Neuronal stem cell (in vitro differentiated cells): ENCODE measurements at regions not wholly inside any gene's neighbourhood (a gene's known extent, or its start where the extent isn't known, plus 50 kb on each side); places are given as distances from the start of the nearest gene placed in this dataset.
A peak's percentile ranks its signal among the peaks of the same experiment; 100 is the strongest.

Source experiments
- DNase-seq: peaks from one replicate; pipeline ENCODE4 v3.0.0-alpha.2; 2013; ENCODE audit warnings: low spot score
- H2AFZ ChIP-seq: one replicate; pipeline ENCODE4 v1.6.1; 2013; ENCODE audit warnings: mild to moderate bottlenecking, low read length, inconsistent platforms
- H2AK5ac ChIP-seq: 2 replicates; pipeline ENCODE4 v1.6.1; 2013; ENCODE audit warnings: low read depth, mild to moderate bottlenecking, inconsistent platforms, low read length, moderate library complexity, mixed read lengths
- H2BK120ac ChIP-seq: 2 replicates; pipeline ENCODE4 v1.6.1; 2013; ENCODE audit warnings: low read depth, mild to moderate bottlenecking, inconsistent platforms, low read length, moderate library complexity, mixed read lengths
- H2BK12ac ChIP-seq: one replicate; pipeline ENCODE4 v1.6.1; 2013; ENCODE audit warnings: low read length, inconsistent platforms
- H2BK15ac ChIP-seq: 2 replicates; pipeline ENCODE4 v1.6.1; 2013; ENCODE audit warnings: mild to moderate bottlenecking, low read length, inconsistent platforms, mixed read lengths
- H2BK5ac ChIP-seq: one replicate; pipeline ENCODE4 v1.6.1; 2013; ENCODE audit warnings: inconsistent platforms, mild to moderate bottlenecking, low read length, moderate library complexity
- H3K14ac ChIP-seq: one replicate; pipeline ENCODE4 v1.6.1; 2013; ENCODE audit warnings: low read length, inconsistent platforms
- H3K18ac ChIP-seq: 2 replicates; pipeline ENCODE4 v1.6.1; 2013; ENCODE audit warnings: low read length, inconsistent platforms
- H3K23ac ChIP-seq: 2 replicates; pipeline ENCODE4 v1.6.1; 2013; ENCODE audit warnings: low read depth, mild to moderate bottlenecking, mixed read lengths, low read length, inconsistent platforms; ENCODE audit not compliant: poor library complexity
- H3K27ac ChIP-seq: replicated peaks from 3 replicates; pipeline ENCODE4 v1.5.1; 2013; ENCODE audit warnings: low read length, inconsistent platforms
- H3K27me3 ChIP-seq, 3 experiments: 2 replicates each; pipeline ENCODE4 v1.6.1; 2013; ENCODE audit warnings: low read length in 3 of 3, mild to moderate bottlenecking in 2 of 3, inconsistent platforms in 1 of 3, low read depth in 1 of 3, mixed read lengths in 1 of 3, moderate library complexity in 1 of 3; ENCODE audit not compliant: control insufficient read depth in 3 of 3, insufficient read depth in 3 of 3
- H3K36me3 ChIP-seq, 2 donors: replicated peaks in 1 of 2; 2 replicates each; pipeline ENCODE4 v1.6.1; 2013; ENCODE audit warnings: low read length in 2 of 2; ENCODE audit not compliant: control insufficient read depth in 2 of 2, insufficient read depth in 2 of 2
- H3K4ac ChIP-seq: 2 replicates; pipeline ENCODE4 v1.6.1; 2013; ENCODE audit warnings: inconsistent platforms, mild to moderate bottlenecking, low read length, moderate library complexity
- H3K4me1 ChIP-seq, 2 donors: 1 replicate in 1 of 2; 2 replicates in 1 of 2; pipeline ENCODE4 v1.6.1; 2013; ENCODE audit warnings: low read length in 2 of 2, low read depth in 1 of 2; ENCODE audit not compliant: control insufficient read depth in 2 of 2, insufficient read depth in 1 of 2
- H3K4me2 ChIP-seq: one replicate; pipeline ENCODE4 v1.6.1; 2013; ENCODE audit warnings: mild to moderate bottlenecking, low read length, inconsistent platforms; ENCODE audit not compliant: insufficient read depth, poor library complexity, severe bottlenecking
- H3K4me3 ChIP-seq, 2 donors: 2 replicates each; pipeline ENCODE4 v1.5.1; 2013; ENCODE audit warnings: low read length in 2 of 2, mild to moderate bottlenecking in 2 of 2, inconsistent platforms in 1 of 2, moderate library complexity in 1 of 2
- H3K79me1 ChIP-seq: one replicate; pipeline ENCODE4 v1.6.1; 2013; ENCODE audit warnings: low read depth, mild to moderate bottlenecking, inconsistent platforms, low read length, moderate library complexity
- H3K9ac ChIP-seq: one replicate; pipeline ENCODE4 v1.6.1; 2013; ENCODE audit warnings: mild to moderate bottlenecking, low read depth, low read length, inconsistent platforms; ENCODE audit not compliant: poor library complexity
- H3K9me3 ChIP-seq, 2 donors: replicated peaks in 1 of 2; 2 replicates each; pipeline versions ENCODE3 to v1.6.1; 2013; ENCODE audit warnings: low read length in 2 of 2, mild to moderate bottlenecking in 2 of 2, inconsistent platforms in 1 of 2, low read depth in 1 of 2, mixed read lengths in 1 of 2, moderate library complexity in 1 of 2; ENCODE audit not compliant: control insufficient read depth in 2 of 2, insufficient read depth in 1 of 2
- H4K8ac ChIP-seq: one replicate; pipeline ENCODE4 v1.6.1; 2013; ENCODE audit warnings: low read depth, mild to moderate bottlenecking, inconsistent platforms, low read length, moderate library complexity
- H4K91ac ChIP-seq: one replicate; pipeline ENCODE4 v1.6.1; 2013; ENCODE audit warnings: low read length, low read depth, mild to moderate bottlenecking, inconsistent platforms; ENCODE audit not compliant: poor library complexity
- WGBS, 2 donors: extraction: QIAGEN DNeasy Blood & Tissue Kit; methylation state at CpG; one replicate each; pipeline ENCODE4 v1.1.7; 2013; ENCODE audit warnings: missing lambda C conversion rate in 2 of 2, mixed read lengths in 1 of 2; ENCODE audit not compliant: insufficient read length in 2 of 2, insufficient replicate concordance in 1 of 2; ENCODE audit errors: extremely low coverage in 2 of 2; 5-methylcytosine and 5-hydroxymethylcytosine counted together

DNA sequence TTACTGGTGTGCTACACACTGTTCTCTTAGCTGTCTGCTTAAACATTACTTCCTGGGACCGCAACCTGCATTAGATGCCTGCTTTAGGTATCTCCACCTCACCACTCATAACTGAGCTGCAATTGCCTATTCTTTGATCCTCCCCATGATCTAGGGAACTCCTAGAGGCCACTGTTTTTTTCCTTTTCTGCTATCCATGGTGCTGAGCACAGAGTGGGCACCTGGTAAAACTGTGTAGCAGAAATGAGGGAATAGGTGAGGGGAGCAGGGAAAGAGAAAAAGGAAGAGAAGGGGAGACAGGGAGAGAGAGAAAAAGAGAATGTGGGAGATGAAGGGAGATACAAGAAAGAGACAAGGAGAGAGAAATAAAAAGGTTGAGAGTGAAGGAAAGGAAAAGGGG, 434.9 kb downstream of the ADRA2A start:
- Histone ChIP-seq H3K14ac (no peak overlapping the region), H3K18ac (no peak overlapping the region), H2AK5ac (no peak overlapping the region), H2BK5ac (no peak overlapping the region), H4K91ac (no peak overlapping the region), H2AFZ (no peak overlapping the region), H3K9ac (no peak overlapping the region), H3K4ac (no peak overlapping the region), H2BK12ac (no peak overlapping the region), H3K27ac (no peak overlapping the region), H3K4me2 (no peak overlapping the region), H4K8ac (no peak overlapping the region), H3K4me1 (no peaks in the 10 kb centered on the region), H3K4me3 (peak overlapping the region in 1 of 2 donors; percentile 1), H3K23ac (no peak overlapping the region), H3K9me3 (no peaks in the 10 kb centered on the region), H2BK120ac (no peak overlapping the region), H2BK15ac (no peak overlapping the region), H3K36me3 (no peaks in the 10 kb centered on the region), H3K79me1 (no peaks in the 10 kb centered on the region), H3K27me3 (no peaks in the 10 kb centered on the region)
- DNase-seq: peak; percentile 8
- WGBS, 2 donors: no CpG with 5 or more reads among the region's 1 CpG

DNA sequence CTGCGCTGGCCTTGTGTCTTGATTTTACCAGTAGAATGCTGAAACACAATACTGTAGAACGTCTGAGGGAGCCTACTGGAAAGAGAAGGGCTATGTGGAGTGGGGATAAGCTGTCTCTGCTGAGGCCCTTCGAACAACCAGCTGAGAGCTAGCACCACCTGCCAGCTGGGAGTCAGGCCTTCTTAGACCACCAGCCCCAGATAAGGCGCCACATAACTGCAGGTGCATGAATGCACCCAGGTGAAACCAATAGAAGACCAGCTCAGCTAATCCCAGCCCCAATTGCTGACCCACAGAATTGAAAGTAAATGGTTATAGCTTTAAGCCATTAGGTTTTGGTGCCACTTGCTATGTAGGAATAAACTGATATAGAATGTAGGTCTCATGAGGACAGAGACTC, 438.4 kb downstream of the ADRA2A start:
- no peak overlapping the region for H3K27ac ChIP-seq
- no peaks in the 10 kb centered on the region for H3K4me1 ChIP-seq
- no peak overlapping the region for H3K18ac ChIP-seq
- H3K4me3 ChIP-seq: no peak overlapping the region
- WGBS, 2 donors: no CpG with 5 or more reads among the region's 4 CpGs
- no peaks in the 10 kb centered on the region for H3K36me3 ChIP-seq
- no peak for DNase-seq
- H3K9me3 ChIP-seq: no peaks in the 10 kb centered on the region
- no peak overlapping the region for H3K14ac ChIP-seq
- H2BK15ac ChIP-seq: no peak overlapping the region
- no peak overlapping the region for H2BK5ac ChIP-seq
- no peak overlapping the region for H2BK120ac ChIP-seq
- no peak overlapping the region for H4K8ac ChIP-seq
- no peak overlapping the region for H2AK5ac ChIP-seq
- no peak overlapping the region for H2AFZ ChIP-seq
- H3K23ac ChIP-seq: no peak overlapping the region
- no peaks in the 10 kb centered on the region for H3K27me3 ChIP-seq
- no peaks in the 10 kb centered on the region for H3K79me1 ChIP-seq
- H4K91ac ChIP-seq: no peak overlapping the region
- no peak overlapping the region for H3K9ac ChIP-seq
- H3K4me2 ChIP-seq: no peak overlapping the region
- no peak overlapping the region for H2BK12ac ChIP-seq
- no peak overlapping the region for H3K4ac ChIP-seq

DNA sequence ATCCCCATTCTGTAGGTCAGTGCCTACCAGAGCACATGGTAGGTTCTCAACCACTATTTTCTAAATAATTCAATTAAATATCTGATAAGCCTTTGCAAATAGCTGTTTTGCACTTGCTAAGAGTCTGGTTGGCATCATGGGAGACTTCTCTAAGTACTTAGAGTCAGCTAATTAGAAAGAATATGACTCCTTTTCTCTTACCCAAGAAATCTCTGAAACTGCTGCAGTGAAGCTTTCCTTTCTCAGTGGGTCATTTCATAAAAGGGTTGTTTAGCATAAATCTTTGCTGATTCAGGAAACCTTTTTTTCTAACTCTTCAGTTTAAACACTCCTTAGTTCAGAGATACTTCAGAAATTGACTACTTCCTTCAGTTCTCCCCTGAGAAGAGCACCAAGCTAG, 438.9 kb downstream of the ADRA2A start:
- H4K8ac ChIP-seq: no peak overlapping the region
- H3K4ac ChIP-seq: no peak overlapping the region
- H3K9me3 ChIP-seq: no peaks in the 10 kb centered on the region
- no peak overlapping the region for H3K14ac ChIP-seq
- no peak overlapping the region for H3K9ac ChIP-seq
- no peak overlapping the region for H3K18ac ChIP-seq
- no peak overlapping the region for H3K4me2 ChIP-seq
- H3K27ac ChIP-seq: no peak overlapping the region
- H3K36me3 ChIP-seq: no peaks in the 10 kb centered on the region
- H3K79me1 ChIP-seq: no peaks in the 10 kb centered on the region
- no peak overlapping the region for H4K91ac ChIP-seq
- H3K4me1 ChIP-seq: no peaks in the 10 kb centered on the region
- no peak overlapping the region for H3K4me3 ChIP-seq
- H2BK120ac ChIP-seq: no peak overlapping the region
- no peak overlapping the region for H2BK15ac ChIP-seq
- DNase-seq: no peak
- H3K23ac ChIP-seq: no peak overlapping the region
- no peak overlapping the region for H2BK5ac ChIP-seq
- no peaks in the 10 kb centered on the region for H3K27me3 ChIP-seq
- H2BK12ac ChIP-seq: no peak overlapping the region
- H2AFZ ChIP-seq: no peak overlapping the region
- H2AK5ac ChIP-seq: no peak overlapping the region

- Histone ChIP-seq H3K27ac (no peak overlapping the region), H3K4me1 (no peaks in the 10 kb centered on the region), H4K8ac (no peak overlapping the region), H3K4me2 (no peak overlapping the region), H2AFZ (no peak overlapping the region), H3K14ac (no peak overlapping the region), H3K4me3 (no peak overlapping the region), H3K4ac (no peak overlapping the region), H3K23ac (no peak overlapping the region), H3K9me3 (no peaks in the 10 kb centered on the region), H2BK5ac (no peak overlapping the region), H3K79me1 (no peaks in the 10 kb centered on the region), H2AK5ac (no peak overlapping the region), H3K27me3 (no peaks in the 10 kb centered on the region), H2BK15ac (no peak overlapping the region), H3K9ac (no peak overlapping the region), H3K36me3 (no peaks in the 10 kb centered on the region), H3K18ac (no peak overlapping the region), H2BK12ac (no peak overlapping the region), H2BK120ac (no peak overlapping the region), H4K91ac (no peak overlapping the region)
- DNase-seq: no peak
These were observed 439.3 kb downstream of the ADRA2A start for GRCh38 chr10:111516144-111516543.
